Fibroblast of mammary gland (primary cell): ENCODE measurements at regions not wholly inside any gene's neighbourhood (a gene's known extent, or its start where the extent isn't known, plus 50 kb on each side); places are given as distances from the start of the nearest gene placed in this dataset.

Experiments used
- DNase-seq: peaks from one replicate; pipeline ENCODE4 v3.0.0-alpha.2; 2010; ENCODE audit warnings: low read depth
- H3K4me3 ChIP-seq: 2 replicates; pipeline ENCODE4 v1.5.1; 2011; ENCODE audit warnings: low read depth, mild to moderate bottlenecking, low read length, moderate library complexity; ENCODE audit not compliant: control insufficient read depth
- TF ChIP-seq, protein P1 (sequence below): conservative IDR thresholded peaks from 2 replicates; pipeline ENCODE4 v1.5.1; 2011; ENCODE audit warnings: low read depth, low read length, inconsistent platforms; ENCODE audit not compliant: control insufficient read depth, insufficient read depth

DNA sequence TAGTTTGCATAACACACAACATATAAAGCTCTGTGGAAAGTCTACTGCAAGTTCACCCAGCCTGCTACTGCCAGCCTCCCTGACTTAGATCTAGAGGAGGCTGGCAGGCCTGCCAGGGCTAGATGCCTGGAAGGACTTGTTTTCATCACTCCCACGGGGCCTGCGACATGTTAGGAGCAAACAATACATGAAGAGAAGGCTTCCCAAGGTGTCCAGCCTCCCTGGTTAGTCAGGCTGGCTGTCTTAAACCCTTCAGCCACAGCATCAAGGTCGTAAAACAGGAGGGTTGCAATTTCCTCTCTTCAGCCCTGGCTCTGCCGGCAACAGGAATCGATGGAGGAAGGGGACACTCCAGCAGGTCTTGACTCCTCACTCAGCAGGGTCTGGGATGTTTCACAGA is 104.5 kb downstream of the NGF start:
- no peak overlapping the region for H3K4me3 ChIP-seq
- DNase-seq: no peak
- TF ChIP-seq, protein P1, sequence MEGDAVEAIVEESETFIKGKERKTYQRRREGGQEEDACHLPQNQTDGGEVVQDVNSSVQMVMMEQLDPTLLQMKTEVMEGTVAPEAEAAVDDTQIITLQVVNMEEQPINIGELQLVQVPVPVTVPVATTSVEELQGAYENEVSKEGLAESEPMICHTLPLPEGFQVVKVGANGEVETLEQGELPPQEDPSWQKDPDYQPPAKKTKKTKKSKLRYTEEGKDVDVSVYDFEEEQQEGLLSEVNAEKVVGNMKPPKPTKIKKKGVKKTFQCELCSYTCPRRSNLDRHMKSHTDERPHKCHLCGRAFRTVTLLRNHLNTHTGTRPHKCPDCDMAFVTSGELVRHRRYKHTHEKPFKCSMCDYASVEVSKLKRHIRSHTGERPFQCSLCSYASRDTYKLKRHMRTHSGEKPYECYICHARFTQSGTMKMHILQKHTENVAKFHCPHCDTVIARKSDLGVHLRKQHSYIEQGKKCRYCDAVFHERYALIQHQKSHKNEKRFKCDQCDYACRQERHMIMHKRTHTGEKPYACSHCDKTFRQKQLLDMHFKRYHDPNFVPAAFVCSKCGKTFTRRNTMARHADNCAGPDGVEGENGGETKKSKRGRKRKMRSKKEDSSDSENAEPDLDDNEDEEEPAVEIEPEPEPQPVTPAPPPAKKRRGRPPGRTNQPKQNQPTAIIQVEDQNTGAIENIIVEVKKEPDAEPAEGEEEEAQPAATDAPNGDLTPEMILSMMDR: no peak

GRCh38 chr1:115230281-115230680 is 107.8 kb downstream of the NGF start:
- H3K4me3 ChIP-seq: no peak overlapping the region
- no peak for DNase-seq
- TF ChIP-seq, protein P1: no peak

DNA sequence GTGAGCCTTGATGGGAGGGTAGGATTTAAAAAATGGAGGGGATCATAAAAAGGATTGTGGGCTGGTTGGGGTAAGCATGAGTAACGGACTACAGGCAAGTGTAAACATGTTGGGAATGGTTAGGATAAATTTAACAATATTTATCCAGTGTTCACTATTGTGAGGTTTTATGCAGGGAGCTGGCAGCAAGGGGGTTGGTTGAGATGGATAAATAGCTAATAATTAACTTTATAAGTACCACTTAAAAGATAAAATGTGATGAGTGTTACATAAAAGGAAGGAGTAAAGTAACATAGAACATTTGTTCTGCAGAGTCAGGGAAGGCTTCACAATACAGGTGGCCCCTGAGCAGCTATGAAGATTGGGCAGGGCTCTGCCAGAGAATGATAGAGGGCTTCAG is 109.0 kb downstream of the NGF start:
- H3K4me3 ChIP-seq: no peak overlapping the region
- DNase-seq: no peak
- TF ChIP-seq, protein P1: no peak

DNA sequence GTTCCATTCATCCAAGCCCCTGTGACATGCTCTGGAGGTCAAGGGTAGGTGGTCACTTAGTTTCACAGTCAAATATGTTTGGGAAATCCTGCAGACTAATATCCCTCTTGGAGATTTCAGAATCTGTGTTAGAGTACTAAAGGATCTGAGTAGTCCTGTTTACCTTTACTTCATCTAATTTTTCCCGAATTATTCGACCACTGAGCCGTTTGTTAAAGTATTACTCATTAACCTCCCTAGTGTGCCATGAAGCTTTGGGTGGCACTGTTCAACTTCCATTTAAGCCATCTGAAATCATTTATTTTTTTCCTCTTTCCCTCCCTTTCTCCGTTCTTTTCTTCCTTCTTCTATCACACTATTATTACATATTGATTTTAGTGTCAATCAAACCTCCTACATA is 109.9 kb downstream of the NGF start:
- DNase-seq: no peak
- TF ChIP-seq, protein P1: no peak
- no peak overlapping the region for H3K4me3 ChIP-seq

DNA sequence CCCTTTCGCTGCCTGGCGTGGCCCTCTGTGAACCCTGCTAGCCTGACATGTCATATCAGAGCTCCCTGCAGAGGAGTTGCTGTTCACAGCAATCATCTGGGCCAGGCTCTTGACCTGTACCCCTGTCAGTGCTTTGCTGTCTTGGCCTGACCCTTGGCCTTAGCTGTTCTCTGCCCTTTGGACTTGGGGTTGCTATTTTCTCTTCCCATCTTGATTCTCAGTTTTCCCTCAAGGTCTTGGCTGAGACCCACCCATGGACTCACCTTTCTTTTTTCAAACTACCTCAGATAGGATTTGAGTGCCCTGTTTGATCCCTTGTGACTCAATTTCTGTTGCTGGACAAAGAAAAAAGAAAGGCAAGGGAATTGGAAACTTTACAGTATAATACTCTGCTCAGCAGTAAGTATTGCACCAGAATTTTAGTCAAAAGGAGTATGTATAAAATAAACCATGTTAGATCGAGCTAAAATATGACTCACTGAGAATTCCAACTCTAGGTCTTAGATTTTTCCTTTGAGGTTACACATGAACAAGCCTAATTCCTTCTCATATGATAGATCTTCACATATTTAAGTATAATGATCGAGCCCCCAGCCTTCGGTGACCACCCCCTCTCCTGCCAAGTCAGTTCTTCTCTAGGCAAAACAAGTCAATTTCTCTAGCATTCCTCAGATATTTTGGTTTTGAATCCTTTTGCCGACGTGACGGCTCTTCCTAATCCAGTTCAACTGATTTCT is 110.5 kb downstream of the NGF start:
- DNase-seq: peak; percentile 39
- TF ChIP-seq, protein P1: no peak
- no peak overlapping the region for H3K4me3 ChIP-seq

- no peak for DNase-seq
- no peak overlapping the region for H3K4me3 ChIP-seq
- TF ChIP-seq, protein P1: no peak
Observed at GRCh38 chr1:115225993-115226685, 111.9 kb downstream of the NGF start.

DNA sequence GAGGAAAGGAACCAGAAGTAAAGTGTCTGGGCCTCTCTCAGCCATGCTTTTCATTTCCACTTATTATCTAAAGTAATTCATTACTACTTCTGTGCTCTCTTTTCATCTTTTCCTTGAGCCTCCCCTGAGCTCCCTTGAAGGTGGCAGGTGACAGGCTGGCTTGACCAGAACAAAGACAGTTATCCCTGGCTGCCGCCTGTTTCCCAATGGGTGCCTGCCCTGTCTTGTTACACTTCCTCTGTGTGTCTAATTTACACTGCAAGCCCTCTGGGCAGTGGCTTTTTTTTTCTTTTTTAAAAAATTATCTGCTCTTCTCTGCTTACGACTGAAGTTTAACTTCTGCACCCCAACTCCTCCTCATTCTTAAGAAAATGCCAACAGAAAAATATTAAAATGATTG is 113.4 kb downstream of the NGF start:
- H3K4me3 ChIP-seq: no peak overlapping the region
- DNase-seq: no peak
- TF ChIP-seq, protein P1: no peak
